ENCODE measurements at regions not wholly inside any gene's neighbourhood (a gene's known extent, or its start where the extent isn't known, plus 50 kb on each side); places are given as distances from the start of the nearest gene placed in this dataset.

GRCh38 chr2:238690511-238690910, 157.4 kb upstream of the TWIST2 start:
- no peak for TF ChIP-seq CTCF (IDR thresholded peaks at IDR 0.05; ENCODE audit: insufficient read depth, low read depth, low read length, missing control alignments)
- DNase-seq (ENCODE audit: low read depth): no peak
- H3K4me3 ChIP-seq (ENCODE audit: low read depth, low read length): no peak overlapping the region

GRCh38 chr2:238691596-238692491, 156.0 kb upstream of the TWIST2 start:
- TF ChIP-seq CTCF (IDR thresholded peaks at IDR 0.05; ENCODE audit: insufficient read depth, low read depth, low read length, missing control alignments): no peak
- DNase-seq (ENCODE audit: low read depth): no peak
- H3K4me3 ChIP-seq (ENCODE audit: low read depth, low read length): no peak overlapping the region

- no peak for TF ChIP-seq CTCF (IDR thresholded peaks at IDR 0.05; ENCODE audit: insufficient read depth, low read depth, low read length, missing control alignments)
- DNase-seq (ENCODE audit: low read depth): no peak
- no peak overlapping the region for H3K4me3 ChIP-seq (ENCODE audit: low read depth, low read length)
Observed at GRCh38 chr2:238692562-238692961, 155.3 kb upstream of the TWIST2 start.

- TF ChIP-seq CTCF (IDR thresholded peaks at IDR 0.05; ENCODE audit: insufficient read depth, low read depth, low read length, missing control alignments): no peak
- DNase-seq (ENCODE audit: low read depth): no peak
- no peak overlapping the region for H3K4me3 ChIP-seq (ENCODE audit: low read depth, low read length)
Observed at GRCh38 chr2:238693337-238694093, 154.4 kb upstream of the TWIST2 start.

GRCh38 chr2:238694136-238694755, 153.6 kb upstream of the TWIST2 start:
- no peak for DNase-seq (ENCODE audit: low read depth)
- no peak overlapping the region for H3K4me3 ChIP-seq (ENCODE audit: low read depth, low read length)
- no peak for TF ChIP-seq CTCF (IDR thresholded peaks at IDR 0.05; ENCODE audit: insufficient read depth, low read depth, low read length, missing control alignments)

GRCh38 chr2:238694922-238695321, 153.0 kb upstream of the TWIST2 start:
- TF ChIP-seq CTCF (IDR thresholded peaks at IDR 0.05; ENCODE audit: insufficient read depth, low read depth, low read length, missing control alignments): no peak
- no peak overlapping the region for H3K4me3 ChIP-seq (ENCODE audit: low read depth, low read length)
- no peak for DNase-seq (ENCODE audit: low read depth)
